ENCODE measurements at regions not wholly inside any gene's neighbourhood (a gene's known extent, or its start where the extent isn't known, plus 50 kb on each side); places are given as distances from the start of the nearest gene placed in this dataset.

- H3K27me3 ChIP-seq (replicated peaks; ENCODE audit: control insufficient read depth, insufficient read depth, low read length): no peaks in the 10 kb centered on the region
- Mint-ChIP-seq H3K9me3 (ENCODE audit: unreplicated experiment) (peaks cover 16% of the 10 kb centered on the region), H3K27ac (ENCODE audit: unreplicated experiment) (no peak overlapping the region), H3K27me3 (ENCODE audit: insufficient read depth, unreplicated experiment) (peaks cover 4% of the 10 kb centered on the region), H3K36me3 (ENCODE audit: insufficient read depth, unreplicated experiment) (no peaks in the 10 kb centered on the region), H3K4me1 (ENCODE audit: low read depth, unreplicated experiment) (no peaks in the 10 kb centered on the region), H3K4me3 (ENCODE audit: unreplicated experiment) (no peak overlapping the region)
- TF ChIP-seq CTCF (IDR thresholded peaks at IDR 0.05; ENCODE audit: insufficient read depth in 1 of 2, low read depth in 1 of 2, low read length in 1 of 2, severe bottlenecking in 1 of 2, unreplicated experiment in 1 of 2): no peak
- H3K9me3 ChIP-seq: peaks cover 8% of the 10 kb centered on the region; the same call in 1 of the 2 replicates
- intact Hi-C loops (cut with micrococcal nuclease; ENCODE audit: unreplicated experiment): no loop called here
- no peak overlapping the region for H3K4me3 ChIP-seq (ENCODE audit: low read depth, low read length)
- no TSS peak for BruUV-seq (replicated peaks)
- no peaks in the 10 kb centered on the region for H3K36me3 ChIP-seq (ENCODE audit: control insufficient read depth, insufficient read depth, low read length)
- CTCF ChIA-PET: no interaction called here
- DNase-seq: no peak
- POLR2A ChIA-PET: no interaction called here
- H3K4me1 ChIP-seq: no peaks in the 10 kb centered on the region
Observed at GRCh38 chr9:111167341-111167740, 129.1 kb upstream of the LPAR1 start.

- ChIA-PET POLR2A (no interaction called here), CTCF (no interaction called here)
- Histone ChIP-seq H3K27me3 (replicated peaks; ENCODE audit: control insufficient read depth, insufficient read depth, low read length) (no peaks in the 10 kb centered on the region), H3K4me1 (no peaks in the 10 kb centered on the region), H3K36me3 (ENCODE audit: control insufficient read depth, insufficient read depth, low read length) (no peaks in the 10 kb centered on the region), H3K4me3 (ENCODE audit: low read depth, low read length) (no peak overlapping the region), H3K9me3 (peaks cover 8% of the 10 kb centered on the region; the same call in 1 of the 2 replicates)
- intact Hi-C loops (cut with micrococcal nuclease; ENCODE audit: unreplicated experiment): no loop called here
- no peak overlapping the region for H3K4me3 Mint-ChIP-seq (ENCODE audit: unreplicated experiment)
- BruUV-seq (replicated peaks): no TSS peak
- H3K27me3 Mint-ChIP-seq (ENCODE audit: insufficient read depth, unreplicated experiment): peaks cover 7% of the 10 kb centered on the region
- H3K27ac Mint-ChIP-seq (ENCODE audit: unreplicated experiment): no peak overlapping the region
- H3K36me3 Mint-ChIP-seq (ENCODE audit: insufficient read depth, unreplicated experiment): no peaks in the 10 kb centered on the region
- H3K4me1 Mint-ChIP-seq (ENCODE audit: low read depth, unreplicated experiment): no peaks in the 10 kb centered on the region
- DNase-seq: no peak
- TF ChIP-seq CTCF (IDR thresholded peaks at IDR 0.05; ENCODE audit: insufficient read depth in 1 of 2, low read depth in 1 of 2, low read length in 1 of 2, severe bottlenecking in 1 of 2, unreplicated experiment in 1 of 2): no peak
- peaks cover 16% of the 10 kb centered on the region for H3K9me3 Mint-ChIP-seq (ENCODE audit: unreplicated experiment)
Observed at GRCh38 chr9:111163716-111164389, 125.6 kb upstream of the LPAR1 start.

GRCh38 chr9:111162026-111162425 is 123.8 kb upstream of the LPAR1 start:
- H3K27ac Mint-ChIP-seq (ENCODE audit: unreplicated experiment): no peak overlapping the region
- Histone ChIP-seq H3K4me1 (no peaks in the 10 kb centered on the region), H3K27me3 (replicated peaks; ENCODE audit: control insufficient read depth, insufficient read depth, low read length) (no peaks in the 10 kb centered on the region), H3K36me3 (ENCODE audit: control insufficient read depth, insufficient read depth, low read length) (no peaks in the 10 kb centered on the region), H3K9me3 (peaks cover 2% of the 10 kb centered on the region; the same call in 1 of the 2 replicates), H3K4me3 (ENCODE audit: low read depth, low read length) (no peak overlapping the region)
- H3K4me3 Mint-ChIP-seq (ENCODE audit: unreplicated experiment): no peak overlapping the region
- no peak for DNase-seq
- no peaks in the 10 kb centered on the region for H3K4me1 Mint-ChIP-seq (ENCODE audit: low read depth, unreplicated experiment)
- no TSS peak for BruUV-seq (replicated peaks)
- peaks cover 7% of the 10 kb centered on the region for H3K27me3 Mint-ChIP-seq (ENCODE audit: insufficient read depth, unreplicated experiment)
- TF ChIP-seq CTCF (IDR thresholded peaks at IDR 0.05; ENCODE audit: insufficient read depth in 1 of 2, low read depth in 1 of 2, low read length in 1 of 2, severe bottlenecking in 1 of 2, unreplicated experiment in 1 of 2): no peak
- H3K36me3 Mint-ChIP-seq (ENCODE audit: insufficient read depth, unreplicated experiment): no peaks in the 10 kb centered on the region
- ChIA-PET CTCF (no interaction called here), POLR2A (no interaction called here)
- intact Hi-C loops (cut with micrococcal nuclease; ENCODE audit: unreplicated experiment): no loop called here
- H3K9me3 Mint-ChIP-seq (ENCODE audit: unreplicated experiment): peaks cover 6% of the 10 kb centered on the region

Measured in Caco-2 (cell line).